H1 (cell line): ENCODE measurements at regions not wholly inside any gene's neighbourhood (a gene's known extent, or its start where the extent isn't known, plus 50 kb on each side); places are given as distances from the start of the nearest gene placed in this dataset.

Experiments
- CTCF ChIA-PET: fragments of 300-600 bp; sonication (Branson Sonifier 250); formaldehyde crosslinking; loops from one replicate; lab custom pipeline; 2021; ENCODE audit not compliant: partially characterized antibody; lab: Charles Lee
- POLR2A ChIA-PET: fragments of 300-600 bp; sonication (Branson Sonifier 250); formaldehyde crosslinking; loops from one replicate; lab custom pipeline; 2021; ENCODE audit warnings: inconsistent platforms; ENCODE audit not compliant: partially characterized antibody; lab: Charles Lee
- DNase-seq, 2 experiments: peaks; one replicate each; pipeline versions ENCODE4 v3.0.0 to v3.0.0-alpha.2; 2010 to 2022; ENCODE audit warnings: low spot score in 2 of 2, low read depth in 1 of 2, mixed read lengths in 1 of 2
- FAIRE-seq: peaks from 2 replicates; lab custom pipeline; 2011; peaks lifted over from hg19 to GRCh38; lab: Jason Lieb, UNC
- H2AFZ ChIP-seq: 2 replicates; pipeline ENCODE4 v1.8.1; 2012; ENCODE audit warnings: low read length, inconsistent platforms
- H2AK5ac ChIP-seq: 2 replicates; pipeline ENCODE4 v1.6.1; 2013; ENCODE audit warnings: low read depth, low read length
- H2BK120ac ChIP-seq: replicated peaks from 2 replicates; pipeline ENCODE3; 2013; ENCODE audit warnings: low read depth, low read length, inconsistent platforms
- H2BK12ac ChIP-seq: 2 replicates; pipeline ENCODE4 v1.6.1; 2013; ENCODE audit warnings: low read depth, low read length
- H2BK15ac ChIP-seq: 2 replicates; pipeline ENCODE4 v1.6.1; 2013; ENCODE audit warnings: low read length
- H2BK20ac ChIP-seq: 2 replicates; pipeline ENCODE4 v1.6.1; 2013; ENCODE audit warnings: low read length
- H2BK5ac ChIP-seq: 2 replicates; pipeline ENCODE4 v1.6.1; 2013; ENCODE audit warnings: low read depth, low read length
- H3K14ac ChIP-seq: 2 replicates; pipeline ENCODE4 v1.6.1; 2013; ENCODE audit warnings: inconsistent platforms; ENCODE audit not compliant: insufficient read length
- H3K18ac ChIP-seq: 2 replicates; pipeline ENCODE4 v1.6.1; 2013; ENCODE audit warnings: low read length; ENCODE audit errors: extremely low read depth
- H3K23ac ChIP-seq: 2 replicates; pipeline ENCODE4 v1.6.1; 2013; ENCODE audit warnings: inconsistent platforms; ENCODE audit not compliant: insufficient read length
- H3K23me2 ChIP-seq: 2 replicates; pipeline ENCODE4 v1.6.1; 2013; ENCODE audit warnings: low read depth, low read length
- H3K27ac ChIP-seq: 2 replicates; pipeline ENCODE4 v1.6.1; 2011; ENCODE audit warnings: low read depth, low read length, inconsistent platforms
- H3K27me3 ChIP-seq, 4 experiments: replicated peaks in 1 of 4; 1 replicate in 1 of 4; 2 replicates in 3 of 4; pipeline versions ENCODE4 v1.6.1 to v1.8.1; 2011 to 2013; ENCODE audit warnings: low read length in 3 of 4, mild to moderate bottlenecking in 3 of 4, inconsistent platforms in 2 of 4, mixed read lengths in 2 of 4, moderate library complexity in 1 of 4; ENCODE audit not compliant: control insufficient read depth in 3 of 4, insufficient read depth in 3 of 4; ENCODE audit errors: extremely low read depth in 1 of 4
- H3K36me3 ChIP-seq, 4 experiments: 2 replicates each; pipeline versions ENCODE4 v1.6.1 to v1.8.1; 2011 to 2013; ENCODE audit warnings: mild to moderate bottlenecking in 4 of 4, low read length in 3 of 4, moderate library complexity in 2 of 4, control low read depth in 1 of 4, inconsistent platforms in 1 of 4; ENCODE audit not compliant: insufficient read depth in 4 of 4, control insufficient read depth in 2 of 4
- H3K4ac ChIP-seq: replicated peaks from 2 replicates; pipeline ENCODE3; 2013; ENCODE audit warnings: low read length, low read depth, mixed read lengths, inconsistent platforms; ENCODE audit not compliant: insufficient read length
- H3K4me1 ChIP-seq, 4 experiments: replicated peaks in 1 of 4; 1 replicate in 1 of 4; 2 replicates in 3 of 4; pipeline versions ENCODE4 v1.6.1 to v1.8.1; 2011 to 2013; ENCODE audit warnings: low read length in 3 of 4, inconsistent platforms in 2 of 4, mixed read lengths in 1 of 4; ENCODE audit not compliant: insufficient read depth in 4 of 4, control insufficient read depth in 3 of 4
- H3K4me2 ChIP-seq, 2 experiments: 2 replicates each; pipeline versions ENCODE4 v1.6.1 to v1.8.1; 2011 to 2013; ENCODE audit warnings: low read depth in 2 of 2, low read length in 2 of 2, control low read depth in 1 of 2, inconsistent platforms in 1 of 2, mild to moderate bottlenecking in 1 of 2; ENCODE audit not compliant: insufficient read depth in 1 of 2
- H3K4me3 ChIP-seq, 4 experiments: fragments of 200-600, 300-600 bp in 1 of 4; sonication (generic), shearing (Covaris generic), sonication (Bioruptor Twin) in 1 of 4; 2 replicates each; pipeline versions ENCODE4 v1.5.1 to v1.8.1; 2011 to 2016; ENCODE audit warnings: low read length in 4 of 4, low read depth in 3 of 4, control low read depth in 2 of 4, inconsistent platforms in 2 of 4, mild to moderate bottlenecking in 2 of 4, mixed read lengths in 1 of 4, moderate library complexity in 1 of 4; ENCODE audit not compliant: insufficient read depth in 2 of 4; ENCODE audit errors: extremely low read depth in 1 of 4
- H3K56ac ChIP-seq: replicated peaks from 2 replicates; pipeline ENCODE3; 2013; ENCODE audit warnings: low read depth, mild to moderate bottlenecking, mixed read lengths, low read length, inconsistent platforms; ENCODE audit not compliant: insufficient read length
- H3K79me1 ChIP-seq: 2 replicates; pipeline ENCODE4 v1.6.1; 2013; ENCODE audit warnings: low read depth, low read length, control low read depth
- H3K79me2 ChIP-seq, 2 experiments: 2 replicates each; pipeline versions ENCODE4 v1.6.1 to v1.8.1; 2012 to 2013; ENCODE audit warnings: low read length in 2 of 2, mild to moderate bottlenecking in 2 of 2, inconsistent platforms in 1 of 2; ENCODE audit not compliant: insufficient read depth in 2 of 2, control insufficient read depth in 1 of 2
- H3K9ac ChIP-seq, 4 experiments: replicated peaks in 1 of 4; 1 replicate in 1 of 4; 2 replicates in 3 of 4; pipeline versions ENCODE4 v1.6.1 to v1.8.1; 2011 to 2013; ENCODE audit warnings: low read depth in 3 of 4, low read length in 3 of 4, control low read depth in 2 of 4, mild to moderate bottlenecking in 2 of 4, moderate library complexity in 2 of 4, inconsistent platforms in 1 of 4; ENCODE audit errors: extremely low read depth in 1 of 4
- H3K9me3 ChIP-seq, 2 experiments: 2 replicates each; pipeline versions ENCODE4 v1.6.1 to v1.8.1; 2012 to 2013; ENCODE audit warnings: mild to moderate bottlenecking in 2 of 2, moderate library complexity in 2 of 2, control low read depth in 1 of 2, inconsistent platforms in 1 of 2, low read depth in 1 of 2, low read length in 1 of 2, mixed read lengths in 1 of 2; ENCODE audit not compliant: insufficient read depth in 2 of 2
- H4K20me1 ChIP-seq, 2 experiments: replicated peaks in 1 of 2; 2 replicates each; pipeline versions ENCODE3 to v1.8.1; 2011 to 2013; ENCODE audit warnings: inconsistent platforms in 2 of 2, low read length in 2 of 2, mild to moderate bottlenecking in 1 of 2; ENCODE audit not compliant: insufficient read depth in 2 of 2, control insufficient read depth in 1 of 2
- H4K5ac ChIP-seq: 2 replicates; pipeline ENCODE4 v1.6.1; 2013; ENCODE audit warnings: low read length, low read depth, mixed read lengths, inconsistent platforms; ENCODE audit not compliant: insufficient read length
- H4K8ac ChIP-seq: 2 replicates; pipeline ENCODE4 v1.8.0; 2013; ENCODE audit warnings: mild to moderate bottlenecking, moderate library complexity, low read length, inconsistent platforms; ENCODE audit not compliant: insufficient read depth; ENCODE audit errors: extremely low read depth
- H4K91ac ChIP-seq: replicated peaks from 2 replicates; pipeline ENCODE3; 2013; ENCODE audit warnings: low read length, mixed read lengths, inconsistent platforms; ENCODE audit not compliant: insufficient read length
- ASH2L ChIP-seq: fragments of 200-600, 300-600 bp; sonication (generic); IDR thresholded peaks from one replicate; pipeline ENCODE4 v1.7.1; 2017; ENCODE audit warnings: low read length
- ATF3 ChIP-seq: IDR thresholded peaks from 2 replicates; pipeline ENCODE4 v1.6.1; 2011; ENCODE audit warnings: low read depth, mild to moderate bottlenecking, low read length; ENCODE audit not compliant: insufficient read depth
- BCL11A ChIP-seq, 2 experiments: IDR thresholded peaks; one replicate each; pipeline ENCODE4 v1.6.1; 2011; ENCODE audit warnings: low read depth in 2 of 2, low read length in 2 of 2, mild to moderate bottlenecking in 2 of 2
- E2F6 ChIP-seq: IDR thresholded peaks from 2 replicates; pipeline ENCODE4 v1.6.1; 2012; ENCODE audit warnings: inconsistent platforms
- GTF2F1 ChIP-seq: IDR thresholded peaks from 2 replicates; pipeline ENCODE4 v1.6.1; 2012; ENCODE audit warnings: low read depth, low read length, improper control_type of control experiment, borderline replicate concordance
- KDM5A ChIP-seq: fragments of 200-600 bp; IDR thresholded peaks from 2 replicates; pipeline ENCODE4 v1.7.1; 2012; ENCODE audit warnings: mild to moderate bottlenecking, low read length, inconsistent platforms, mixed read lengths
- NRF1 ChIP-seq: IDR thresholded peaks from 2 replicates; pipeline ENCODE4 v1.6.1; 2011; ENCODE audit warnings: mild to moderate bottlenecking, low read depth, low read length, improper control_type of control experiment
- SP4 ChIP-seq: IDR thresholded peaks from 2 replicates; pipeline ENCODE4 v1.6.1; 2012; ENCODE audit warnings: low read length, inconsistent platforms
- TAF7 ChIP-seq: optimal IDR thresholded peaks from 2 replicates; pipeline ENCODE3; 2011; ENCODE audit warnings: low read depth, mild to moderate bottlenecking, inconsistent platforms, low read length, moderate library complexity, borderline replicate concordance
- WGBS, 2 experiments: shearing (Covaris generic) in 1 of 2; methylation state at CpG; one replicate each; pipeline versions ENCODE4 v1.1.6 to v1.1.7; 2013 to 2015; ENCODE audit warnings: low lambda C conversion rate in 2 of 2, mixed read lengths in 2 of 2, inconsistent platforms in 1 of 2, low coverage in 1 of 2, missing lambda C conversion rate in 1 of 2; ENCODE audit not compliant: insufficient replicate concordance in 2 of 2, insufficient coverage in 1 of 2, insufficient read length in 1 of 2; ENCODE audit errors: extremely low coverage in 1 of 2, missing lambda C conversion rate in 1 of 2; 5-methylcytosine and 5-hydroxymethylcytosine counted together

- no peak overlapping the region for H4K5ac ChIP-seq
- no peak overlapping the region for H4K91ac ChIP-seq
- H3K56ac ChIP-seq, result no peak overlapping the region
- ChIA-PET POLR2A (no interaction called here), CTCF (interaction anchor here (0.9 kb wide), 2 partner anchors 8 to 156 kb away, joined by 3 to 4 read pairs; no protein-coding TSS in a partner anchor)
- no peak overlapping the region for H2BK120ac ChIP-seq
- H4K20me1 ChIP-seq, result no peaks in the 10 kb centered on the region
- no peak overlapping the region for H3K23ac ChIP-seq
- H2BK12ac ChIP-seq, result no peak overlapping the region
- FAIRE-seq, result no peak
- H3K23me2 ChIP-seq, result no peaks in the 10 kb centered on the region
- no peak overlapping the region for H2BK5ac ChIP-seq
- WGBS, 2 experiments, result 89% methylated on average over 5 of the region's 5 CpGs; no CpG with 5 or more reads in 1 of the 2 experiments
- no peak overlapping the region for H2AK5ac ChIP-seq
- no peaks in the 10 kb centered on the region for H3K79me1 ChIP-seq
- no peak overlapping the region for H2BK20ac ChIP-seq
- no peak overlapping the region for H3K4me2 ChIP-seq
- no peaks in the 10 kb centered on the region for H3K36me3 ChIP-seq
- no peaks in the 10 kb centered on the region for H3K9me3 ChIP-seq
- H3K9ac ChIP-seq, result no peak overlapping the region
- no peaks in the 10 kb centered on the region for H3K27me3 ChIP-seq
- peaks cover 0 to 3% (median 0%) of the 10 kb centered on the region in 4 experiments; a peak in 2 of 7 replicates for H3K4me1 ChIP-seq
- no peak overlapping the region for H2BK15ac ChIP-seq
- no peak overlapping the region for H4K8ac ChIP-seq
- H3K18ac ChIP-seq, result no peak overlapping the region
- H3K14ac ChIP-seq, result no peak overlapping the region
- H3K79me2 ChIP-seq, result no peaks in the 10 kb centered on the region
- H3K27ac ChIP-seq, result no peak overlapping the region
- DNase-seq, result no peak
- H2AFZ ChIP-seq, result no peak overlapping the region
- H3K4ac ChIP-seq, result no peak overlapping the region
- H3K4me3 ChIP-seq, result no peak overlapping the region
- TF ChIP-seq ASH2L, result no peak
- no peak for TF ChIP-seq BCL11A (IDR thresholded peaks at IDR 0.05; ENCODE audit: low read depth in 2 of 2, low read length in 2 of 2)
- no peak for TF ChIP-seq GTF2F1
- TF ChIP-seq TAF7, result no peak
- no peak for TF ChIP-seq E2F6
- no peak for TF ChIP-seq KDM5A
- TF ChIP-seq SP4, result no peak
- TF ChIP-seq NRF1, result no peak
- no peak for TF ChIP-seq ATF3
These were observed 1389.3 kb upstream of the ZEB2 start for GRCh38 chr2:145909175-145909755.
